WTC11 (cell line): ENCODE measurements at regions not wholly inside any gene's neighbourhood (a gene's known extent, or its start where the extent isn't known, plus 50 kb on each side); places are given as distances from the start of the nearest gene placed in this dataset.

Source experiments
- ATAC-seq: fragments of 200-7000 bp; cut with Tn5 transposase; 2 replicates; pipeline ENCODE4 v1.10.0; 2021; ENCODE audit warnings: mild to moderate bottlenecking, moderate library complexity
- CTCF ChIA-PET: fragments of 300-600 bp; sonication (Branson Sonifier 250); formaldehyde crosslinking; loops from one replicate; lab custom pipeline; 2021; ENCODE audit warnings: antibody characterized with exemption; lab: Charles Lee
- POLR2A ChIA-PET: fragments of 350-600 bp; sonication (Branson Sonifier 250); formaldehyde crosslinking; loops from one replicate; lab custom pipeline; 2021; ENCODE audit warnings: antibody characterized with exemption; lab: Charles Lee
- DNase-seq: peaks from one replicate; pipeline ENCODE4 v3.0.0; 2021; ENCODE audit warnings: low spot score
- H3K27ac Mint-ChIP-seq: 2 replicates; pipeline ENCODE4 v1.8.0; 2021; ENCODE audit warnings: mixed read lengths
- H3K27me3 Mint-ChIP-seq: 2 replicates; pipeline ENCODE4 v1.8.0; 2021; ENCODE audit warnings: low read depth, mild to moderate bottlenecking, moderate library complexity, mixed read lengths
- H3K36me3 Mint-ChIP-seq: 2 replicates; pipeline ENCODE4 v1.8.0; 2021; ENCODE audit warnings: mixed read lengths
- H3K4me1 Mint-ChIP-seq: 2 replicates; pipeline ENCODE4 v1.8.0; 2022; ENCODE audit warnings: mixed read lengths
- H3K4me3 Mint-ChIP-seq: 2 replicates; pipeline ENCODE4 v1.8.0; 2021; ENCODE audit warnings: mild to moderate bottlenecking, moderate library complexity, mixed read lengths
- H3K9me3 Mint-ChIP-seq: 2 replicates; pipeline ENCODE4 v1.8.0; 2021; ENCODE audit warnings: mixed read lengths
- AR ChIP-seq: fragments of 250-450 bp; sonication (Bioruptor Pico); IDR thresholded peaks from 2 replicates; pipeline ENCODE4 v1.9.0; 2021; ENCODE audit warnings: mild to moderate bottlenecking
- ARID4B ChIP-seq: sonication (generic); formaldehyde crosslinking; IDR thresholded peaks from 2 replicates; pipeline ENCODE4 v1.8.0; 2023; ENCODE audit warnings: missing genetic modification reagents, mild to moderate bottlenecking, borderline replicate concordance
- ATF1 ChIP-seq: sonication (generic); formaldehyde crosslinking; IDR thresholded peaks from 2 replicates; pipeline ENCODE4 v1.8.1; 2023; ENCODE audit warnings: mild to moderate bottlenecking, moderate library complexity, missing genetic modification reagents
- CBFB ChIP-seq: sonication (generic); formaldehyde crosslinking; IDR thresholded peaks from 2 replicates; pipeline ENCODE4 v1.8.1; 2022; ENCODE audit warnings: mild to moderate bottlenecking, low read depth, missing genetic modification reagents
- CTCF ChIP-seq: fragments of 200-600 bp; IDR thresholded peaks from 2 replicates; pipeline ENCODE4 v1.8.0; 2022; ENCODE audit warnings: antibody characterized with exemption
- E2F5 ChIP-seq: sonication (generic); formaldehyde crosslinking; IDR thresholded peaks from 2 replicates; pipeline ENCODE4 v1.8.1; 2022; ENCODE audit warnings: mild to moderate bottlenecking, moderate library complexity, missing genetic modification reagents
- EMX1 ChIP-seq: fragments of 250-450 bp; sonication (Bioruptor Pico); IDR thresholded peaks from 2 replicates; pipeline ENCODE4 v1.8.0; 2021; ENCODE audit warnings: mild to moderate bottlenecking
- FOXJ3 ChIP-seq: sonication (generic); formaldehyde crosslinking; IDR thresholded peaks from 2 replicates; pipeline ENCODE4 v1.9.0; 2021; ENCODE audit warnings: missing genetic modification reagents, mild to moderate bottlenecking, borderline replicate concordance
- FOXK1 ChIP-seq: sonication (generic); formaldehyde crosslinking; IDR thresholded peaks from 2 replicates; pipeline ENCODE4 v1.8.0; 2022; ENCODE audit warnings: mild to moderate bottlenecking, moderate library complexity, missing genetic modification reagents
- GTF2I ChIP-seq: fragments of 250-450 bp; sonication (Bioruptor Pico); conservative IDR thresholded peaks from 2 replicates; pipeline ENCODE4 v1.4.0; 2021; ENCODE audit warnings: mild to moderate bottlenecking
- HMGXB4 ChIP-seq: sonication (generic); formaldehyde crosslinking; IDR thresholded peaks from 2 replicates; pipeline ENCODE4 v1.8.1; 2023; ENCODE audit warnings: mild to moderate bottlenecking, moderate library complexity, missing genetic modification reagents
- JUN ChIP-seq: sonication (generic); formaldehyde crosslinking; IDR thresholded peaks from 2 replicates; pipeline ENCODE4 v1.8.0; 2023; ENCODE audit warnings: mild to moderate bottlenecking, missing genetic modification reagents
- KAT7 ChIP-seq: sonication (generic); formaldehyde crosslinking; IDR thresholded peaks from 2 replicates; pipeline ENCODE4 v1.8.1; 2023; ENCODE audit warnings: missing genetic modification reagents, mild to moderate bottlenecking, borderline replicate concordance
- MXD4 ChIP-seq: fragments of 250-450 bp; sonication (Bioruptor Pico); IDR thresholded peaks from 2 replicates; pipeline ENCODE4 v1.8.0; 2021; ENCODE audit warnings: mild to moderate bottlenecking, moderate library complexity, borderline replicate concordance
- NFATC4 ChIP-seq: fragments of 250-450 bp; sonication (Bioruptor Pico); IDR thresholded peaks from 2 replicates; pipeline ENCODE4 v1.9.0; 2021; ENCODE audit warnings: mild to moderate bottlenecking
- NFE2L1 ChIP-seq: sonication (generic); formaldehyde crosslinking; IDR thresholded peaks from 2 replicates; pipeline ENCODE4 v1.8.1; 2023; ENCODE audit warnings: missing genetic modification reagents
- NR2C2 ChIP-seq: sonication (generic); formaldehyde crosslinking; IDR thresholded peaks from 2 replicates; pipeline ENCODE4 v1.8.0; 2022; ENCODE audit warnings: mild to moderate bottlenecking, missing genetic modification reagents
- SMAD4 ChIP-seq: sonication (generic); formaldehyde crosslinking; IDR thresholded peaks from 2 replicates; pipeline ENCODE4 v1.8.0; 2022; ENCODE audit warnings: mild to moderate bottlenecking, missing genetic modification reagents
- ZBTB21 ChIP-seq: sonication (generic); formaldehyde crosslinking; IDR thresholded peaks from 2 replicates; pipeline ENCODE4 v1.8.1; 2023; ENCODE audit warnings: mild to moderate bottlenecking, missing genetic modification reagents, borderline replicate concordance
- ZNF121 ChIP-seq: sonication (generic); formaldehyde crosslinking; IDR thresholded peaks from 2 replicates; pipeline ENCODE4 v1.8.0; 2023; ENCODE audit warnings: missing genetic modification reagents
- ZNF138 ChIP-seq: sonication (generic); formaldehyde crosslinking; conservative IDR thresholded peaks from 2 replicates; pipeline ENCODE4 v1.8.1; 2022; ENCODE audit warnings: mild to moderate bottlenecking, moderate library complexity, missing genetic modification reagents
- ZNF219 ChIP-seq: sonication (generic); formaldehyde crosslinking; IDR thresholded peaks from 2 replicates; pipeline ENCODE4 v1.8.0; 2023; ENCODE audit warnings: missing genetic modification reagents, mild to moderate bottlenecking, borderline replicate concordance
- ZNF281 ChIP-seq: sonication (generic); formaldehyde crosslinking; IDR thresholded peaks from 2 replicates; pipeline ENCODE4 v1.8.0; 2023; ENCODE audit warnings: mild to moderate bottlenecking, missing genetic modification reagents
- ZNF317 ChIP-seq: sonication (generic); formaldehyde crosslinking; IDR thresholded peaks from 2 replicates; pipeline ENCODE4 v1.8.1; 2023; ENCODE audit warnings: low read depth, mild to moderate bottlenecking, moderate library complexity, missing genetic modification reagents, borderline replicate concordance
- ZNF416 ChIP-seq: fragments of 250-450 bp; sonication (Bioruptor Pico); IDR thresholded peaks from 2 replicates; pipeline ENCODE4 v1.9.0; 2021; ENCODE audit warnings: mild to moderate bottlenecking, inconsistent platforms
- ZNF423 ChIP-seq: fragments of 250-450 bp; sonication (Bioruptor Pico); IDR thresholded peaks from 2 replicates; pipeline ENCODE4 v2.1.2; 2022; ENCODE audit warnings: mild to moderate bottlenecking, moderate library complexity

GRCh38 chr4:119861731-119862130 is 204.9 kb downstream of the MAD2L1 start (continued):
- TF ChIP-seq MXD4 (no peak), FOXK1 (no peak), ARID4B (no peak), AR (no peak), ATF1 (no peak), ZNF219 (CRISPR knock-in tag) (no peak), KAT7 (no peak), ZNF121 (CRISPR knock-in tag) (no peak), HMGXB4 (CRISPR knock-in tag) (no peak), ZBTB21 (CRISPR knock-in tag) (no peak)

- peaks cover 17% of the 10 kb centered on the region for H3K4me1 Mint-ChIP-seq
- H3K4me3 Mint-ChIP-seq, result no peak overlapping the region
- POLR2A ChIA-PET, result no interaction called here
- no peak for ATAC-seq
- CTCF ChIA-PET, result no interaction called here
- H3K9me3 Mint-ChIP-seq, result no peaks in the 10 kb centered on the region
- H3K27me3 Mint-ChIP-seq, result no peaks in the 10 kb centered on the region
- no peaks in the 10 kb centered on the region for H3K36me3 Mint-ChIP-seq
- no peak overlapping the region for H3K27ac Mint-ChIP-seq
- DNase-seq, result no peak
- no peak for TF ChIP-seq NR2C2 (CRISPR knock-in tag)
- TF ChIP-seq NFATC4, result no peak
- TF ChIP-seq EMX1, result no peak
- TF ChIP-seq ZNF416 (CRISPR knock-in tag), result no peak
- no peak for TF ChIP-seq ATF1
- TF ChIP-seq E2F5 (CRISPR knock-in tag), result no peak
- TF ChIP-seq CBFB (CRISPR knock-in tag), result no peak
- no peak for TF ChIP-seq ZNF281
- no peak for TF ChIP-seq ZNF317 (CRISPR knock-in tag)
- TF ChIP-seq ZNF138 (CRISPR knock-in tag), result no peak
- no peak for TF ChIP-seq SMAD4 (CRISPR knock-in tag)
- TF ChIP-seq JUN (CRISPR knock-in tag), result no peak
- TF ChIP-seq ZNF423 (CRISPR knock-in tag), result no peak
- no peak for TF ChIP-seq FOXJ3 (CRISPR knock-in tag)
- no peak for TF ChIP-seq KAT7
- TF ChIP-seq GTF2I (CRISPR knock-in tag), result no peak
- no peak for TF ChIP-seq NFE2L1 (CRISPR knock-in tag)
- no peak for TF ChIP-seq CTCF
Observed at GRCh38 chr4:119858176-119858575, 208.5 kb downstream of the MAD2L1 start.
